ENCODE measurements at regions not wholly inside any gene's neighbourhood (a gene's known extent, or its start where the extent isn't known, plus 50 kb on each side); places are given as distances from the start of the nearest gene placed in this dataset.
"Not testable (repeated sequence)": the region's sequence is repeated elsewhere in the genome, so short reads cannot be mapped to it uniquely, and the experiment has no call there.

GRCh38 chr7:65453341-65454030 lies 79.8 kb downstream of the ZNF92 start:
- DNase-seq (ENCODE audit: low read depth, low spot score), result no peak

DNA sequence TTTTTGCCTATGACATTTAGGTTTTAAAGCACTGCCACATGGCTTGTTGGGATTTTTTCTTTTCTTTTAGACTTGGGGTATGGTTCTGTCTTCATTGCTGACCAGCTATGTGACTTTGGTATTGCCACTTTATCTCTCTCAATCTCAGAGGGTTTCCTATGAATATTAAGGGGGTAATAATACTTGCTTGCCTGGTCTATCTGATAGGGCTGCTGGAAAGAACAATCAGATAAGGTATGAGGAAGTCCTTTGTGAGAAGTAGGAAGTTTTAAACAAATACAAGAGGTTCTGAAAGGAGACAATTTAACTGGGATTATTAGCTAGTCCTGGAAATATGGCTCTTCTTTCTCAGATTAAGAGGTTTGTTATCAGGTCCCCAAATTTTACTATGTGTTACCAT lies 80.8 kb downstream of the ZNF92 start:
- DNase-seq (ENCODE audit: low read depth, low spot score), result no peak

DNA sequence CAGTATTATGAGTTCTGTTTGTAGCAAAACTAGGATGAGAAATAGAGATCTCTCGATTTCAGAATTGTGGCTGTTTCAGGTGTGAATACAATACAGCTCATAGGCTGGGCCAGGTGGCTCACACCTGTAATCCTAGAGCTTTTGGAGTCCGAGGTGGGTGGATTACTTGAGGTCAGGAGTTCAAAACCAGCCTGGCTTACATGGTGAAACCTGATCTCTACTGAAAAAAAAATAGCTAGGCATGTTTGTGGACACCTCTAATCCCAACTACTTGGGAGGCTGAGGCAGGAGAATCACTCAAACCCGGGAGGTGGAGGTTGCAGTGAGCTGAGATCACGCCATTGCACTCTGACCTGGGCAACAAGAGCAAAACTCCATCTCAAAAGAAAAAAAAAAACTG lies 81.4 kb downstream of the ZNF92 start:
- not testable (repeated sequence) for DNase-seq (ENCODE audit: low read depth, low spot score)

DNA sequence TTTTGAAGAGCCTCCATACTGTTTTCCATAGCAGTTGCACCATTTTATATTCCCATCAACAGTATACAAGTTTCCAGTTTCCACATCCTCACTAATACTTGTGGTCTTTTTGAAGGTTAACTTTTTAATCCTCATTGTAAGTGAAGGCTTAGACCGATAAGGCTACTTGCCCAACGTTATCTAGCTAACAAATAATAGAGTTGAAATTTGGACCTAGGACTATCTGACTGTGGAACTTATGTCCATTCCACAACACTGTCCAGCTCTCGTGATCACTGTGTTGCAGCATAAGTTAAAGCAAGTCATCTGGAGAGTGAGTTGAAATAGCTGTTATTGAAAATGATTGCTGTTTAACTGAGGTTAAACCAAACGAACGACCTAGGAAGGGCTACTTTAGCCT lies 84.0 kb downstream of the ZNF92 start:
- DNase-seq (ENCODE audit: low read depth, low spot score), result no peak

- no peak for DNase-seq (ENCODE audit: low read depth, low spot score)
These were observed 85.8 kb downstream of the ZNF92 start for GRCh38 chr7:65459438-65459837.

DNA sequence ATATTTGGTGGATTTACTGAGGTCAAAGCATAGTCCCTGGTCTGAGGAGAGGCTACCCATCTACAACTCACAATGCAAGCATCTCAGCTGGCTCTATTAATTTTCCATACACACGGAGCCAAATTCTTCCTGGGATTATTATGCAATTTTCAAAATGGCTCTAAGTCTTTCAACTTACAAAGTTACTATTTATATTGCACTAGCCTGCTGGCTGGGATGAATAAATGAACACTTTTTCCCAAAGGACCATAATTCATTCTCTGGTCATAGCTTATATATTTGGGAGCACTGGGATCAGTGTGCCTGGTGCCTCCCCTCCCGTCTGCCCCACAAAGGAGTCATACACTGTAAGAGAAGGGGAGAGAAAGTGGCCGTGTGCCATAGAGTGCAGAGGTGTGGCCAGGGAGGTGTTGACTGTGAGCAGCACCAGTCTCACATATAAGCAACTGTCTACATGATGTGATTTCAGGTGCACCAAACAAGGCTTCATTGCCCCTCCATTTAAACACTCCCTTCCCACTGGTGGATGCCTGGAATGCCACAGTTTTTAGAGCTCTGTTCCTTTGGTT lies 88.6 kb downstream of the ZNF92 start:
- no peak for DNase-seq (ENCODE audit: low read depth, low spot score)

GRCh38 chr7:65463184-65463583 lies 89.5 kb downstream of the ZNF92 start:
- no peak for DNase-seq (ENCODE audit: low read depth, low spot score)

DNA sequence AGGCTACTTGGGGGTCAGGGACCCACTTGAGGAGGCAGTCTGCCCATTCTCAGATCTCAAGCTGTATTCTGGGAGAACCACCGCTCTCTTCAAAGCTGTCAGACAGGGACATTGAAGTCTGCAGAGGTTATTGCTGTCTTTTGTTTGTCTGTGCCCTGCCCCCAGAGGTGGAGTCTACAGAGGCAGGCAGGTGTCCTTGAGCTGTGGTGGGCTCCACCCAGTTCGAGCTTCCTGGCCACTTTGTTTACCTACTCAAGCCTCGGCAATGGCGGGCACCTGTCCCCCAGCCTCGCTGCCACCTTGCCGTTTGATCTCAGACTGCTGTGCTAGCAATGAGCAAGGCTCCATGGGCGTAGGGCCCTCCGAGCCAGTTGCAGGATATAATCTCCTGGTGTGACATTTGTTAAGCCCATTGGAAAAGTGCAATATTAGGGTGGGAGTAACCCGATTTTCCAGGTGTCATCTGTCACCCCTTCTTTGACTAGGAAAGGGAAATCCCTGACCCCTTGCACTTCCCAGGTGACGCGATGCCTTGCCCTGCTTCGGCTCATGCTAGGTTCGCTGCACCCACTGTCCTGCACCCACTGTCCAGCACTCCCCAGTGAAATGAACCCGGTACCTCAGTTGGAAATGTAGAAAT lies 96.4 kb downstream of the ZNF92 start:
- not testable (repeated sequence) for DNase-seq (ENCODE audit: low read depth, low spot score)

DNA sequence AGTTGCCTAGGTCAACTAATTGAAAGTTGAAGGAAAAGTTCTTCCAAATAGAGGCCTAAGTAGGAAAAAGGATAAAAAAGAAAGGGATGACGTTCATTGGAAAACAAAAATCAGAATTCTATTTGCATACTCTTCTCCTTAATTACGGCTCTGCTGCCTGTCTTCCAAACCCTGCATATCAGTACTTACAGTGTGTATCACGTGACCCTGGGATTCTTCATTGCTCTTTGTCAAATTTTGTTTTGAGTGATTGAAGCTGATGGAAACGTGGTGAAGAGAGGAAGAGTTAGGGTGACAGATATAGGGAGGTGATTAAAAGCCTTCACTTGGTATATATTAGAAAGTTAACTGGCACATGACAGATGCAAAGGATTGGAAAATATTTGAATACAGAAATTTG lies 97.9 kb downstream of the ZNF92 start:
- no peak for DNase-seq (ENCODE audit: low read depth, low spot score)

DNA sequence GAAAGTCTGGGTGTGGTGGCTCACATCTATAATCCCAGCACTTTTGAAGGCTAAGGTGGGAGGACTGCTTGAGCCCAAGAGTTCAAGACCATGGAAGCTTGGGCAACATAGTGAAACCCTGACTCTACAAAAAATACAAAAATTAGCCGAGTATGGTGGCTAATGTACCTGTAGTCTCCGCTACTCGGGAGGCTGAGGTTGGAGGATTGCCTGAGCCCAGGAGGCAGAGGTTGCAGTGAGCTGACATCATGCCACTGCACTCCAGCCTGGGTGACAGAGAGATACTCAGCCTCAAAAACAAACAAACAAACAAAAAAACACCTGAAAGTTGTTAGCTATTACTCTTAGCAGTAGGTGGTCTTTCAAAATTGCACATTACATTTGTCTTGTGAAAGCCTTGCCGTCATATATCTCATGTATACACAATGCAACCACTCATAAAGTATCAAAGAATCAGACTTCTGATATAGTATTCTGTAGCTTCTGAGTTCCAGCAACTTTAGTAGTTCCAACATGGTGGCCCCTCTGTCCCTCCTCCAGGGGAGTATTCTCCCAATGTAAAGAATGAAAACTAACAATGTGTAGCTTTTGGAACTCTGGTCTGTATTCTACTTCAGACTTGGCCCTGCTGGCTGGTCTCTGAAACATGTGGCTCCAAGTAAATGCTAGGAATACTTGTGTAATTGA lies 101.5 kb downstream of the ZNF92 start:
- no peak for DNase-seq (ENCODE audit: low read depth, low spot score)

GRCh38 chr7:65475734-65476319 lies 102.2 kb downstream of the ZNF92 start:
- no peak for DNase-seq (ENCODE audit: low read depth, low spot score)

- DNase-seq (ENCODE audit: low read depth, low spot score), result no peak
These were observed 103.7 kb downstream of the ZNF92 start for GRCh38 chr7:65477326-65477725.

DNA sequence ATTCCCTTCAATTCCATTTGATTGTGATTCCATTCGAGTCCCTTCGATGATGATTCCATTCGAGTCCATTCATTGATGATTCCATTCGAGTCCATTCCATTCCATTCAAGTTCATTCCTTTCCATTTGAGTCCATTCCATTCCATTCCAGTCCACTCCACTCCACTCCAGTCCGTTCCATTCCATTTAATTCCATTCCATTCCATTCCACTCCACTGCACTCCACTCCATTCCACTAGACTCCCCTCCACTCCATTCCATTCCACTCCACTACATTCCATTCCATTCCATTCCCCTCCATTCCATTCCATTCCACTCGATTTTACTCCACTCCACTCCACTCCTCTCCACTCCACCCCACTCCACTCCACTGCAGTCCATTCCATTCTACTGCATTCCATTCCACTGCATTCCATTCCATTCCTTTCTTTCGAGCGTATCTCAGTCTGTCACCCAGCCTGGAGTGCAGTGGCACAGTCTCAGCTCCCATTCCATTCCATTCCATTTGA lies 115.7 kb downstream of the ZNF92 start:
- DNase-seq (ENCODE audit: low read depth, low spot score), result no peak

GRCh38 chr7:65496697-65497096 lies 123.0 kb downstream of the ZNF92 start:
- DNase-seq (ENCODE audit: low read depth, low spot score), result not testable (repeated sequence)

- no peak for DNase-seq (ENCODE audit: low read depth, low spot score)
These were observed 129.9 kb downstream of the ZNF92 start for GRCh38 chr7:65503434-65504152.

GRCh38 chr7:65504504-65505319 lies 131.1 kb downstream of the ZNF92 start:
- not testable (repeated sequence) for DNase-seq (ENCODE audit: low read depth, low spot score)

DNA sequence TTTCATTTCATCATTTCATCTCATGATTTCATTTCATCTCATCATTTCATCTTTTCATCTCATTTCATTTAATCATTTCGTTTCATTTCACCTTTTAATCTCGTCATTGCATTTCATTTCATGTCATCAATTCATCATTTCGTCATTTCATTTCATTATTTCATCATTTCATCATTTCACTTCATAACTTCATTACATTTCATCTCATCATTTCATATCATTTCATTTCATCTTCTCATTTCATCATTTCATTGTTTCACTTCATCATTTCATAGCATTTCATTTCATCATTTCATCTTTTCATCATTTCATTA lies 131.6 kb downstream of the ZNF92 start:
- DNase-seq (ENCODE audit: low read depth, low spot score), result not testable (repeated sequence)

GRCh38 chr7:65508581-65509367 lies 135.1 kb downstream of the ZNF92 start:
- not testable (repeated sequence) for DNase-seq (ENCODE audit: low read depth, low spot score)

DNA sequence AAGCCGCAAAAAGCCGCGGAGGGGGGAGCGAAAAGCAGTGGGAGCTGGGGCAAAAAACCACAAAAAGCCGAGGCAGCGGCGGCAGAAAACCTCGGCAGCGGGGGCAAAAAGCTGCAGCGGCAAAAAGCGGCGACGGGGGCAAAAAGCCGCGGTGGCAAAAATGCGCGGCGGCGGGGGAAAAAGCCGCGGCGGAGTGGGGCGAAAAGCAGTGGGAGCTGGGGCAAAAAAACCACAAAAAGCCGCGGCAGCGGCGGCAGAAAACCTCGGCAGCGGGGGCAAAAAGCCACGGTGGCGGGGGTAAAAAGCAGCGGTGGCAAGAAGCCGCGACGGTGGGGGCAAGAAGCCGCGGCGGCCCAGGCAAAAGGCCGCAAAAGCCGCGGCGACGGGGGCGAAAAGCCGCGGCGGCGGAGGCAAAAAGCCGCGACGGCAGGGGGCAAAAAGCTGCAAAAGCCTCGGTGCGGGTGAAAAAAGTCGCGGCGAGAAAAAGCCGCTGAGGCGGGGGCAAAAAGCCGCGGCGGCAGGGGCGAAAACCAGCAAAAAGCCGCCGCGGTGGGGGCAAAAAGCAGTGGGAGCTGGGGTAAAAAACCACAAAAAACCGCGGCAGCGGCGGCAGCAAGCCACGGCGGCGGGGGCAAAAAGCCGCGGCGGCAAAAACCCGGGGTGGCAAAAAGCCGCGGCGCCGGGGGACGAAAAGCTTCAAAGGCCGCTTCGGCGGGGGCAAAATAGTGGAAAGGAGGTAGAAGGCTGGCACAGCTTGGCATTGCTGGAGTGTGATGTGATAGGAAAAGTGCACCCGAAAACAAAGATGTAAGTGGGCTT lies 135.9 kb downstream of the ZNF92 start:
- no peak for DNase-seq (ENCODE audit: low read depth, low spot score)
